H1 (cell line): ENCODE measurements at regions not wholly inside any gene's neighbourhood (a gene's known extent, or its start where the extent isn't known, plus 50 kb on each side); places are given as distances from the start of the nearest gene placed in this dataset.

Experiments used
- EZH2 ChIP-seq: fragments of 200-600 bp; sonication (generic); IDR thresholded peaks from 2 replicates; pipeline ENCODE4 v1.7.1; 2012; ENCODE audit warnings: low read depth, mild to moderate bottlenecking, moderate library complexity, low read length, inconsistent platforms; ENCODE audit not compliant: severe bottlenecking
- HDAC6 ChIP-seq: IDR thresholded peaks from one replicate; pipeline ENCODE4 v1.7.1; 2012; ENCODE audit warnings: low read depth, mild to moderate bottlenecking, inconsistent platforms, low read length, moderate library complexity
- JUND ChIP-seq: IDR thresholded peaks from 2 replicates; pipeline ENCODE4 v1.6.1; 2011; ENCODE audit warnings: mild to moderate bottlenecking, improper control_type of control experiment, low read length
- NRF1 ChIP-seq: IDR thresholded peaks from 2 replicates; pipeline ENCODE4 v1.6.1; 2011; ENCODE audit warnings: mild to moderate bottlenecking, low read depth, low read length, improper control_type of control experiment
- POLR2A ChIP-seq, 2 experiments: IDR thresholded peaks; 1 replicate in 1 of 2; 2 replicates in 1 of 2; pipeline ENCODE4 v1.6.1; 2011; ENCODE audit warnings: low read depth in 2 of 2, low read length in 2 of 2, mild to moderate bottlenecking in 2 of 2; ENCODE audit errors: control extremely low read depth in 1 of 2
- POLR2AphosphoS5 ChIP-seq: IDR thresholded peaks from 2 replicates; pipeline ENCODE4 v1.6.1; 2011; ENCODE audit warnings: low read depth, low read length
- SUZ12 ChIP-seq: fragments of 200-600 bp; sonication (generic); IDR thresholded peaks from 2 replicates; pipeline ENCODE4 v1.6.1; 2012; ENCODE audit warnings: mild to moderate bottlenecking, inconsistent platforms, low read length, moderate library complexity, mixed read lengths
- TF ChIP-seq, protein P1 (sequence below), 3 experiments: IDR thresholded peaks; 1 replicate in 2 of 3; 2 replicates in 1 of 3; pipeline versions ENCODE4 v1.5.1 to v1.6.1; 2011; ENCODE audit warnings: low read length in 3 of 3, mild to moderate bottlenecking in 3 of 3, inconsistent platforms in 2 of 3, low read depth in 1 of 3, moderate library complexity in 1 of 3; ENCODE audit not compliant: insufficient read depth in 1 of 3; ENCODE audit errors: control extremely low read depth in 1 of 3

- TF ChIP-seq EZH2 (no peak), POLR2A (IDR thresholded peaks at IDR 0.05; ENCODE audit: control extremely low read depth in 1 of 2, low read depth in 2 of 2, low read length in 2 of 2) (no peak), SUZ12 (no peak), POLR2AphosphoS5 (no peak), NRF1 (no peak), JUND (no peak), HDAC6 (no peak)
- TF ChIP-seq, protein P1, sequence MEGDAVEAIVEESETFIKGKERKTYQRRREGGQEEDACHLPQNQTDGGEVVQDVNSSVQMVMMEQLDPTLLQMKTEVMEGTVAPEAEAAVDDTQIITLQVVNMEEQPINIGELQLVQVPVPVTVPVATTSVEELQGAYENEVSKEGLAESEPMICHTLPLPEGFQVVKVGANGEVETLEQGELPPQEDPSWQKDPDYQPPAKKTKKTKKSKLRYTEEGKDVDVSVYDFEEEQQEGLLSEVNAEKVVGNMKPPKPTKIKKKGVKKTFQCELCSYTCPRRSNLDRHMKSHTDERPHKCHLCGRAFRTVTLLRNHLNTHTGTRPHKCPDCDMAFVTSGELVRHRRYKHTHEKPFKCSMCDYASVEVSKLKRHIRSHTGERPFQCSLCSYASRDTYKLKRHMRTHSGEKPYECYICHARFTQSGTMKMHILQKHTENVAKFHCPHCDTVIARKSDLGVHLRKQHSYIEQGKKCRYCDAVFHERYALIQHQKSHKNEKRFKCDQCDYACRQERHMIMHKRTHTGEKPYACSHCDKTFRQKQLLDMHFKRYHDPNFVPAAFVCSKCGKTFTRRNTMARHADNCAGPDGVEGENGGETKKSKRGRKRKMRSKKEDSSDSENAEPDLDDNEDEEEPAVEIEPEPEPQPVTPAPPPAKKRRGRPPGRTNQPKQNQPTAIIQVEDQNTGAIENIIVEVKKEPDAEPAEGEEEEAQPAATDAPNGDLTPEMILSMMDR (IDR thresholded peaks at IDR 0.05; ENCODE audit: control extremely low read depth in 1 of 3, insufficient read depth in 1 of 3, low read depth in 1 of 3, low read length in 3 of 3), result no peak
Measured at GRCh38 chr22:47784991-47785390, 1022.5 kb downstream of the TBC1D22A start.
